HG03095 (cell line): ENCODE measurements at regions not wholly inside any gene's neighbourhood (a gene's known extent, or its start where the extent isn't known, plus 50 kb on each side); places are given as distances from the start of the nearest gene placed in this dataset.
"Not testable (repeated sequence)": the region's sequence is repeated elsewhere in the genome, so short reads cannot be mapped to it uniquely, and the experiment has no call there.

Experiments
- ATAC-seq: cut with Tn5 transposase; IDR thresholded peaks from one replicate; pipeline ENCODE4 v1.9.1; 2021; ENCODE audit warnings: moderate library complexity; ENCODE audit not compliant: unreplicated experiment

DNA sequence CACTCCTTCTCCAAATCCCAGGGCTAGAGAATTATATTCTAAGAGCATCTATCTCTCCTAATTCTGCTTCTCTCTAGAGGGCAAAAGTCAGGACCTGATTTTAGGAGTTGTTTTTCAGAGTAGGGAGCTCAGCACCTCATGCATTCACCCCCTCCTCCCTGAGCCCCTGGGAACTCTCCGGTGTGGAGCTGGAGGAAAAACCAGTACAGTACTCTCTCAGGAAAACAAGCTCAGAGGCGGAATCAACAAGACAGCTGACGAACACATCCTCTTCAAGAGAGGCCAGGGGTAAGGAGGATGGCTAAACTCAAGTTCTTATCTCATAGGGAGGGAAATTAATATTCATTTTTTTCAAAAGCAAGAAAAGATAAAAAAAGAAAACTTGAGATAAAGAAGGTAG lies 120.1 kb upstream of the CDYL start:
- ATAC-seq: no peak

DNA sequence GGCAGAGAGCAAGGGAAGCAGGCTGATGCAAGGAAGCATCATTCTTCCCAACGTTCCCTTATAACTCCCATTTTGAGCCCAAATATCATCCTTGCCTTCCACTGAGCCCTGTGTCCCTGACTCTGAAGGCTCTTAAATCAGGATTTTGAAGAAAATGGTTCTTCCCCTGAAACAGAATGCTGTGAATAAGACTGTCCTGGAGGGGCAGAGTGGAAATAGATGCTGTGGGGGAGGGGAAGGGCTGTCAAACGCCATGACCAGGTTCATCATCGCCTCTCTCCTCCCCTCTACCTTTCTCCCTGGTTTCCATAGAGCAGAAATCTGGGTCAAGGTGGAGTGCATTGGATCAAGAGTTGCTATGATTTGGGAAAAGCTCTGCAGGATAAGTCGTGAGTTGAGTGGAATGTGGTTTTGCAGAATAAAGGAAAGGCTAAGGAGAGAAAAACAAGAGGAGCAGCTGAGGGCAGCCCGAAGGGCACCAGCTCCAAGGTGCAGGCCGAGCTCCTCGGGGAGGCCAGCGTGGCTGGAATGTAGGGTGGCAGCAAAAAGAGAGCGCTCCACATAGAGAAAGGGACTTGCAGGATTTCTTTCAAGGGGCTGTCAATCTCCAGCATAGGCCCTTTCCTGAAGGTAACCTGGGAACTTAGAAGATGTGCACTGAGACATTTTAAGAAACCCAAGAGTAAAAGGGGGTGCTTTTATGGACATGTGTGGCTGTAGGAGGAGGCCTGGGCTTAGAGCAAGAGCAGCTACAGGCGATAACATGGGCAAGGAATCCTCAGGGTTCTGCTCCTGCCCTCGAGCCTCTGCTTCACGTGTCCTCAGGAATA lies 120.8 kb upstream of the CDYL start:
- no peak for ATAC-seq

DNA sequence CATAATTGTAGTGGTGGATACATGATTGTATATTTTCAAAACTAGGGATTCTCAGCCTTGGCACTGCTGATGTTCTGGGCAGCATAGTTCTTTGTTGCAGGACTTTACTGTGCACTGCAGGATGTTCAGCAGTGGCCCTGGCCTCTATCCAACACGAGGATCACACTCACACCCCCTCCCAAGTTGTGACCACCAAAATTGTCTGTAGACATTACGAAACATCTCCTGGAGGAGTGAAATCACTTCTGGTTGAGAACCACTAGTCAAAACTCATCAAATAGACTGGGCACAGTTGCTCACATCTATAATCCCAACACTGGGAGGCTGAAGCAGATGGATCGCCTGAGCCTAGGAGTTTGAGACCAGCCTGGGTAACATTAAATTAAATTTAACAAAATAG lies 123.1 kb upstream of the CDYL start:
- no peak for ATAC-seq

DNA sequence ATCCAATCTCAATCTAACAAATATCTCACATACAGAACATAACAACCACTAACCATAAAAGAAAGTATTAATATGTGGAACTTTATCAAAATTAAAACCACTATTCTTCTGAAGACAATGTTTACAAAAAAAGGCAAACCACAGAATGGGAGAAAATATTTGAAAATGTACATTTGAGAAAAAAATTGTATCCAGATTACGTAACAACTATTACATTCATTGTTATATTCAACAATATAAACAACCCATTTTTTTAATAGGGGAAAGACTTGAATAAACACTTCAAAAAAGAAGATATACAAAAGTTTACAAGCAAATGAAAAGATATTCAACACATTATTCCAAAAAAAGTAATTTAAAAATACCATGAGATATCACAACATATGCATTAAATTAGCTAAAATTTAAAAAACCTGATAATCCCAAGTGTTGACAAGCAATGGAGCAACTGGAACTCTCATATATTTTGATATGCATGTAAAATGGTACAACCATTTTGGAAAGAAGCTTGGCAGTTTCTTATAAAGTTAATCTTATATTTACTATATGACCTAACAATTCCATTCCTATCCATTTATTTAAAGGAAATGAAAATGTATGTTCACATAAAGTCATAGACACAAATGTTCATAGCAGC lies 124.3 kb upstream of the CDYL start:
- no peak for ATAC-seq

DNA sequence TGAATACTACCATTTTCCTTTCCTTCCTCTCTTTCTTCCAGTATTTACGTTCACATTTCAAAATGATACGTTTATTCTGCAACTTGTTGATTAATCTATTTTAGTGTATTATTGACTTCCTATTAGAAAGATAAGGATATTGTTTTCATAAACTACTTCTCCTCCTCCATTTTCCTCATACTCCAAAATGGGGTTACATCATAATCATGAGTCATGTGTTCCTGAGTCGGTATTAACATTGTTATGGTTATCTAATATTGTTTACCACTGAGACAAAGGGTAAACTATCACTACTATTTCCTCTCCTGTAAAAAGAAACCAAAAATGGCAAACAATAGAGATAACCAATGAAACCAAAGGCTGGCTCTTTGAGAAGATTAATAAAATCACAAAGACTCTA lies 126.5 kb upstream of the CDYL start:
- ATAC-seq: no peak

DNA sequence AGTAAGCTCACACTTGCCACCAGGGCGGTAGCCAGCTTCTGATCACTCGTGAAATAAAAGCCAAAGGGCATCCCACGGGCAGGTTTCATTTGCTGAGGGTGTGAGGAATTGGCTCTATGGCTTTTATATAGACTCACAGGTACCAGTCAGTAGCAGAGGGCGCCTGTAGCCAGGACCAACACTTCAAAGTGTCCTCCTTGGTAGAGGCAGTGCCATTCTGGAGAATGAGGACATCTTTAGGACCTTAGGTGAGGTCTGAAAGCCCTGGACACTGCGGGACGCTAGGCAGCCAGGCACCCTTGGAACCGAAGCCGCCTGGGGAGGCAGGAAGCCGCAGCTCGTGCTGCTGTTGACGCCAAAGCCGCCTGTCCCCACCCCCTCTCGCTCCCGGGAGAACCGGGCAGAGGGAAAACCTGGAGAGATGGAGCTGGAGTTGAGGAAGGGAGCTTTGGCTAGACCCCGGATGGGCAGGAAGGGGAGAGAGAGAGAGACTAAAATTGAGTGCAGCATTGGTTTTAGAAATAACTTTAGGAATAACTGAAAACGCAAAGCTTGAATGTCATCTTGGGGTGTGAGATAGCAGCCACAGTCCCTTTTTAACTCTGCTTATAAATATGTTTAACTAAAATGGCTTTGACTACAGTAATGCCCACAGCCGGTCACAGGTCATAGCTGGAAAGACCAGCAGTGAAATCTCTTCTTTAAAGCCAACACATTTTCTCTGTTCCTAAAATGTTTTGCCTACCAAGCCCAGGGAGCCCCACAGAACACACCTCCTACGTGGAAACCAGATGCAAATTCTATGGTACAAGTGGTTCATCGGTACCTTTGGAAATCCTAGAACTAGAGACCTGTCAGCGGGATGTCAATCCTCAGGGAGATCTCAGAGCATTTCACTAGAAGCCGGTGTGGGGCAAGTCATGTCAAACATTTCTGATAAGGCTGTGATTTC lies 128.5 kb upstream of the CDYL start:
- no peak for ATAC-seq

DNA sequence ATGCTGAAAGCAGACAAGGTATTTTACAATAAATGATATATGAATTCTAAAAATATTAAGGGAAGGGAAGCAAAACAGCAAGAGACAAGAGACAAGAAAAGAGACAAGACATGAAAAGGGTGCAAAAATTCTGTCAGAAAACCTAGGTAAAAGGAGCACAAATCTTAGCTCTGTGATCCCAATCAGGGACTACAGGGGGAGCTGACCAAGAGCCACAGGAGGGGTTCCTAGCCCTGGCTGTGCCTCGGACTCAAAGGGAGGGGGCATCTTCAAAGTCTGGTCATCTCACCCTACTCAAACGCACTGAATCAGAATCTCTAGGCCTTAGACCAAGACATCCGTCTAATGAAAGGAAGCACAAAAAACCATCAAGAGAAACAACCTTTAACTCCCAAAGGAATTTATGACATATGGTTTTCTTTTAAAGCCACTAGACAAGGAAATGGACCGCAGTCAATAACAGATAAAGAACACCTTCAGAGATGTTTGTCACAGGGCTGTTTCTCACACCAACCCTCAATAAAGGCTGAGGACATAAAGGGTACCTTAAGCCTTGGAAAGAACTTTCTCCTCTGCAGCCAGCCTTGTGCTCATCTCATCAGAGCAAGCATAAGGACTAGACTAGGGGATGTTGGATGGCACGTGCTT lies 130.4 kb upstream of the CDYL start:
- ATAC-seq: no peak

DNA sequence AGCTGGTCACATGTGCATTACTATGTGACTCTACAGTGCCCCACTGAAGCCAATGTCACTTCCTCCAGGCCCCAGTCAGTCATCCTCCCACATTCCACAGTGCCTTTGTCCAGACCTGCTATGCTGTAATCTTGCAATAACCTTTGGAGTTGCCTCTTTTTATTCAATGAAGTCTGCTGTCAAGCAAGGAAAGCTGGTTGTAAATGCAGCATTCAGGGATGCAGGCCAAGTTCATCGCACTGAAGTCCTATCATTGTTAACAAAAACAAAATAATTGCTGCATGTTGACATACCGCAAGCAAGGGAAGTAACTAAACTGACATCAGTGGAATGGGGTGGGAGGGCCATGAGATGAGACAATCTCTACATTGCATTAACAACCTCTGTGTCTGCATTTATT lies 131.2 kb upstream of the CDYL start:
- ATAC-seq: no peak

DNA sequence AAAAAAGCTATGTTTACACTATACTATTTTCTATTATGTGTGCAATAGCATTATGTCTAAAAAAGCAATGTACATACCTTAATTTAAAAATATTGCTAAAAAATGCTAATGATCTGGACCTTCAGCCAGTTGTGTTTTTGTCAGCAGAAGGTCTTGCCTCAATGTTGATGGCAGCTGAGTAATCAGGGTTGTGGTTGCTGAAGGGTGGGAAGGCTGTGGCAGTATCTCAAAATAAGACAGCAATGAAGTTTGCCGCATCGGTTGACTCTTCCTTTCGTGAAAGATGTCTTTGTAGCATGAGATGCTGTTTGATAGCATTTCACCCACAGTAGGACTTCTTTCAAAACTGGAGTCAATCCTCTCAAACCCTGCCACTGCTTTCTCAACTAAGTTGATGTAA lies 134.7 kb upstream of the CDYL start:
- ATAC-seq: no peak

DNA sequence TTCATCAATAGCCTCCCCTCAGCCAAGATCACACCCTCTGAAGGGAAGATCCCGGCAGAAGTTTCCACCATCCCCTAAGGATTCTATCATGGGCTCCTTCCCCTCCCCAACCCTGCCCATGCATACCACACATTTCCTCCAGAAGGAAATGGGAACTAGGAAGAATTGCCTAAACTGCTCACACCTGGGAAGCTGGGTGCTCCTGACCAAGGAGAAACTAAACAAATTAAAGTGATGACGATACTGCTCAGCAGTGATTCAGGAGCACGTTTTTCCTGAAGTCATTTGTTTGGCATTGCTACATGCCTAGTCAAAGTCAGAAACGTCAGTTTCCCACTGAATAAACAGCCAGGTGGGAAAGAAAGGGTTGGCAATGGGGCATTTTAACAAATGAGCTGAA lies 136.1 kb upstream of the CDYL start:
- no peak for ATAC-seq

DNA sequence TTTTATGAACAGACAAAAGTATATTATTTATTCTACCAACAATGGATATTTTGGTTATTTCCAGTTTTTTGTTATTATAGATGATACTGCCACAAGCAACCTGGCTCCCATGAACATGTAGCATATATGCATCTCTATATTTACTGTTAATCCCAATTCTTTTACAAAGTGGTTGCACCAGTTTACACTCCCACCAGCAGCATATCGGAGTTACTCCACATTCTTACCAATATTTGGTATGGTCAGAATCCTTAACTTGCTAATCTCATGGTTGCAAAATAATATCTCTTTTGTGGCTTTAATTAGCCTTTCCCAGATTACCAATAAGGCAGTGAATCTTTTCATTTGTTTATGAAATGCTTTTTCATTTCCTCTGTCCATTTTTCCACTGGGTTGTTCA lies 137.6 kb upstream of the CDYL start:
- no peak for ATAC-seq

DNA sequence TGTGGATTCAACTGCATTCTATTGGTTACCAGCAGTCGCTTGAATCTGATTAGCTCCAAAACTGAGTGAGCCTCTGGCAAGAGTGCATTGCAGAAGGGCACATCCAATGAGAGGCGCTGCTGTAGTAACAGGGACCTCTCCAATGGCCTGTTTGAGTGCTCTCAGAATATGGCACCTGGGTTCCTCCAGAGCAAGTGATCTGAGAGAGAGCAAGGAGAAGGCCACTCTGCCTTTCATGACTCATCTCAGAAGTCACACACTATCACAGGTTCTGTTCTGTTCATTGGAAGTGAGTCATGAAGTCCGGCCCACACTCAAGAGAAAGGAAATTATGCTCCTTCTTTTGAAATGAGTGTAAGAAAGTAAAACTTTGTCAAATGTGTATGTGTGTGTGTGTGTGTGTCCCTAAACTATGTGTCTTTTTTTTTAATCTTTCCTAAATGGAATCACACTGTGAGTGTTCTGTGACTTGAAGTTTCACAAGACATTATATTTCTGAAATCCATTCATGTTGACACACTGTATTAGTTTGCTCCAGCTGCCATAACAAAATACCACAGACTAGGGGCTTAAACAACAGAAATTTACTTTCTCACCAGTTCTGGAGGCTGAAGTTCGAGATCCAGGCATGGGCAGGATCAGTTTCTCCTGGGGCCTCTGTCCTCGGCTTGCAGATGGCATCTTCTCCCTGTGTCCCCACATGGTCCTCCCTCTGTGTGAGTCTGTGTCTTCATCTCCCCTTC lies 138.3 kb upstream of the CDYL start:
- ATAC-seq: peak; percentile 87

DNA sequence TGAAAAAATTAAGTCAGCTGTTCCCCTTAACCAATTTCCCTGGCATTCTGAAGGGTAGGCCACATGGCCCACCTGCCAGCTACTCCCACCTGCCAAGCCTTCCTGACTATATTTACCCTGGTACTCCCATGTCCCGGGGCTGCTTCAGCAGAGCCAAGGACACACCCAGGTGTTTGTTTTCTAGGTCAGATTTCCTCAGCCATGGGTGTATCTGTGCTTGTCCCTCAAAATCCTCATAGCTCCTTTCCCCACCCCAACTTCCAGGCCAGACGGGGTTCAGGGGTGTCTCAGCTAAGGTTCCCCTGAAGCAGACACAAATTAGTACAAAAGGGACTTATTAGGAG lies 139.4 kb upstream of the CDYL start:
- ATAC-seq: no peak

DNA sequence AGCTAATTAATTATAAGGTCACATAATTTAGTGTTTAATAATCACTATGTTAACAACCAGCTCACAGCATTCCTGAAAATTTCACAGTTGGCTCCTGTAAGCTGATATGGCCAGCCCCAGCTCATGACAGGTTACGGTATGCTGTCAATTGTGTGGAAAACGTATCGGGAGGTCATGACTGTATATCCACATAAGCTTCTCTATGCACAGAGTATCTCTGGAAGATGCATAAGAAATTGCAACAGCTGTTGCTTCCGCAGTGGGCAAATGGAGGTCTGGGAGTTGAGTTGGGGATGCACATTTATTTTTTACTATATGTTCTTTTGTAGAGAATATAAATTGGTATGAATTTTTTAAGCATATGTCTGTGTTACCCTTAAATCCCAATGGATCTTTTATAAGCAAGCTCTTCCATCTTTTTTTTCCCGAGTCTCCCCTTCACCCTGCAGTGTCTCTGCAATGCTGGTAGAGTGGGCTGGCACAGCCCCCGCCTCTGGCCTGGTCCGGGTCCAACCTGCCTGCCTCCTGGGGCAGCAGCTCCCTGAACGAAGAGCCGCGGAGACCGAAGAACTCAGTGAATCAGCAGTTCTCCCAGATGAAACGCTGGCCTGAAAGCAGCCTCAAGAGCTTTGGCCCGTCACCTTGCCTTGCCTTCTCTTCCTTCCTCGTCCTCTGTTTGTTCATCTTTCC lies 139.9 kb upstream of the CDYL start:
- ATAC-seq: no peak

DNA sequence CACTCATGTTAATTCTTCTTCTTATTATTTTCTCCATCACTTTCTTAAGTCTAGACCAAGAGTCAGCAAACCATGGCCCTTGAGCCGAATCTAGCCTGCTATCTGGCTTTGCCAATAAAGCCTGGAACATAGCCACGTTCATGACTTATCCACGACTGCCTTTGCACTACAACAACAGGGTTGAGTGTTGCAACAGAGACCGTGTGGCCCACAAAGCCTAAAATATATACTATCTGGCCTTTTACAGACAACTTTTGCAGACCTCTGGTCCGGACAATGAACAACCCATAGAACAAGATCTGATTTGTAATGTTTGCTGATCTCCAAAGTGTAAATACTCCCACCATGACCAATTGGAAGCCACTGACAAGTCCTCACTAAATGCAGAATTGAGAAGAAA lies 140.5 kb upstream of the CDYL start:
- ATAC-seq: no peak

DNA sequence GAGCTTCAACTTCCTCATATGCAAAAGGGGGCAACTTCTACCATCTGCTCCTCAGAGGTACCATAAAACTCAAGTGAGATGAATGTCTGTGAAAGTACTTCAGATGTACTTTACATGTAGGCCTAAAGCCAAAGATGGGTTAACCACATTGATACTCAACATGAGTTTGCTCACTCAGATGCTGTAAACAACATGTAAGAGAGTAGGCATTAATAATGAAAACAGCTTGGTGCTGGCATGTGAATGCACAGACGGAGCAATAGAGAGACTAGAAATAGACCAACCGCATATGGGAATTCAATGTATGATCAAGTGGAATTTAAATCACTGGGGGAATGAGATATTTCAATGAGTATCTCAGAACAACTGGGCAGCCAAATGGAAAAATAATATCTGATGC lies 143.8 kb upstream of the CDYL start:
- ATAC-seq: no peak

DNA sequence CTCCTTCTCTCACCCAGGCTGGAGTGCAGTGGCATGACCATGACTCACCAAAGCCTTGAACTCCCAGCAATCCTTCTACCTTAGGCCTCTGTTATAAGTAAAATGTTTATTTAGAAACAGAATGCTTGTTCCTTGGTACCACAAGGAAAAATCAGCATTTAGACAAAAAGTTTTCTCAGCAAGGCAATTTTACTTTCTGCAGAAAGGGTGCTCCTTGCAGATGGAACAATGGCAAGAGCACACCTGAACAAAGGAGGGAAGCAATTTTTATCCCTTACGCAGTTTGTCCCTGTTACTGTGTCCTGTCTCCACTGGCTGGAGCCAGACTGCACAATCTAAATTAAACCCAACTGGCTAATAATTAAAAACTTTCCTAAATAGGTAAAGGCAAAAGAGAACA lies 146.4 kb upstream of the CDYL start:
- not testable (repeated sequence) for ATAC-seq

DNA sequence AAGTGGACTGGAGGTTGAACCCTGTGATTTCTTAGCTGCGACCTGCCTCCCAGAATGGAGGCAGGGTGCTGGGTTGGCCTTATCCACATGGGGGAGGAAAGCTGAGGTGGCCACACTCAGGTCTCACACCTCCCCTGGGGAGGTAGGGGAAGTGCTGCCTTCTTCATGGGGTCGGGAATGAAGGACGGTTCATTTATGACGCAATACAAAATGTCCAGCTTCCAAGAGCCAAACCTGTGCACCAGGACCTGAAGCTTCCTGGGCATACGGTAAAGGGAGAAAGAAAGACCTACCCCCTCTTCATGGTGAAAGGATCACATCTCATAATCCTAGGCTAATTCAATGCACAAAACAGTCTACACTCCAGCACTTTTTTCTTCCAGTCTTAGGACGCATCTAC lies 150.6 kb upstream of the CDYL start:
- no peak for ATAC-seq

DNA sequence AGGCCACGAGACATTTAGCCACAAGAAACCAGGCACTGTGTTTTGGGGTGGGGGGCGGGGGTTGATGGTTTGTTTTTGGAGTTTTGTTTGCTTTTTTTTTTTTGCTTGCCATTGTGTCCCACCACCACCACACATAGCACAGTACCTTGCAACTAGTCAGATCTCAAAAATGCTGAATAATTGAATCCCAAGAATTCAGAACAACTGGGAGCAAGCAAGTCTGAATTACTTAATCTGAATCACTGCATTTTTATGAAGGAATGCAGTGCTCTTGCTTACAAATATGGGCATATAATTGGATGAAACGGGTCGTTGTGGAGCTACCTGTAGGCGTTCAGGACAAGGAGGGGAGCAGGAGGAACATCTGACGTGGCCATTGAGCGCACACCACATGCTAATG lies 151.5 kb upstream of the CDYL start:
- ATAC-seq: no peak
